B cell (primary cell): ENCODE measurements at regions not wholly inside any gene's neighbourhood (a gene's known extent, or its start where the extent isn't known, plus 50 kb on each side); places are given as distances from the start of the nearest gene placed in this dataset.

ENCODE experiments used
- ATAC-seq: fragments of 200-7000 bp; cut with Tn5 transposase; one replicate; pipeline ENCODE4 v1.10.0; 2021; ENCODE audit warnings: low read depth, mild to moderate bottlenecking, moderate number of reproducible peaks, moderate library complexity
- CTCF ChIA-PET: fragments of 350-600 bp; sonication (Branson Sonifier 250); formaldehyde crosslinking; loops from one replicate; lab custom pipeline; 2021; ENCODE audit warnings: antibody characterized with exemption, inconsistent platforms; lab: Charles Lee
- POLR2A ChIA-PET: fragments of 350-600 bp; sonication (Branson Sonifier 250); formaldehyde crosslinking; loops from one replicate; lab custom pipeline; 2021; ENCODE audit warnings: antibody characterized with exemption; lab: Charles Lee
- DNase-seq: peaks from one replicate; pipeline ENCODE4 v3.0.0; 2013
- H2AFZ ChIP-seq: 2 replicates; pipeline ENCODE4 v1.6.1; 2012; ENCODE audit warnings: mild to moderate bottlenecking, low read depth, low read length; ENCODE audit not compliant: insufficient read depth, poor library complexity, severe bottlenecking
- H3K27ac ChIP-seq, 2 donors: 1 replicate in 1 of 2; 2 replicates in 1 of 2; pipeline ENCODE4 v1.5.1; 2012 to 2013; ENCODE audit warnings: low read length in 2 of 2, mild to moderate bottlenecking in 2 of 2, moderate library complexity in 1 of 2
- H3K27me3 ChIP-seq, 4 experiments: fragments of 200-600 bp in 1 of 4; sonication (generic) in 1 of 4; replicated peaks in 1 of 4; 1 replicate in 2 of 4; 2 replicates in 2 of 4; pipeline versions ENCODE4 v1.6.1 to v1.7.0; 2013 to 2016; ENCODE audit warnings: low read length in 3 of 4, mild to moderate bottlenecking in 2 of 4, mixed read lengths in 1 of 4, moderate library complexity in 1 of 4; ENCODE audit not compliant: insufficient read depth in 4 of 4, control insufficient read depth in 3 of 4; ENCODE audit errors: control extremely low read depth in 1 of 4
- H3K36me3 ChIP-seq, 2 experiments: replicated peaks in 1 of 2; 1 replicate in 1 of 2; 2 replicates in 1 of 2; pipeline versions ENCODE4 v1.6.1 to v1.7.1; 2013; ENCODE audit warnings: low read length in 1 of 2; ENCODE audit not compliant: insufficient read depth in 2 of 2, control insufficient read depth in 1 of 2; ENCODE audit errors: control extremely low read depth in 1 of 2, extremely low read depth in 1 of 2
- H3K4me1 ChIP-seq, 2 donors: fragments of 200-600 bp in 1 of 2; sonication (generic) in 1 of 2; 1 replicate in 1 of 2; 2 replicates in 1 of 2; pipeline versions ENCODE4 v1.5.1 to v1.6.1; 2013 to 2017; ENCODE audit warnings: low read length in 2 of 2; ENCODE audit not compliant: control insufficient read depth in 2 of 2, insufficient read depth in 2 of 2
- H3K4me2 ChIP-seq: replicated peaks from 2 replicates; pipeline ENCODE3; 2012; ENCODE audit warnings: mild to moderate bottlenecking, low read depth, low read length; ENCODE audit not compliant: poor library complexity, severe bottlenecking
- H3K4me3 ChIP-seq, 5 experiments: fragments of 200-600 bp in 1 of 5; sonication (generic) in 1 of 5; 1 replicate in 3 of 5; 2 replicates in 2 of 5; pipeline versions ENCODE4 v1.5.1 to v1.7.0; 2011 to 2016; ENCODE audit warnings: low read length in 4 of 5, mild to moderate bottlenecking in 4 of 5, low read depth in 2 of 5, control low read depth in 1 of 5, moderate library complexity in 1 of 5; ENCODE audit not compliant: insufficient read depth in 1 of 5; ENCODE audit errors: control extremely low read depth in 1 of 5, extremely low read depth in 1 of 5
- H3K79me2 ChIP-seq: fragments of 200-600 bp; sonication (generic); one replicate; pipeline ENCODE4 v1.6.0; 2016; ENCODE audit warnings: low read length; ENCODE audit not compliant: control insufficient read depth, insufficient read depth
- H3K9ac ChIP-seq: fragments of 200-600 bp; sonication (generic); 2 replicates; pipeline ENCODE4 v1.6.1; 2017; ENCODE audit warnings: mild to moderate bottlenecking, low read length, moderate library complexity
- H3K9me3 ChIP-seq, 3 donors: one replicate each; pipeline versions ENCODE4 v1.6.1 to v1.7.1; 2013; ENCODE audit warnings: low read length in 2 of 3; ENCODE audit not compliant: control insufficient read depth in 2 of 3, insufficient read depth in 1 of 3; ENCODE audit errors: control extremely low read depth in 1 of 3
- H4K20me1 ChIP-seq: 2 replicates; pipeline ENCODE4 v1.6.0; 2012; ENCODE audit warnings: mild to moderate bottlenecking, low read length; ENCODE audit not compliant: insufficient read depth, control insufficient read depth, poor library complexity, severe bottlenecking
- H3K27ac Mint-ChIP-seq: one replicate; pipeline ENCODE4 v1.8.0; 2021; ENCODE audit warnings: mixed read lengths
- H3K27me3 Mint-ChIP-seq: one replicate; pipeline ENCODE4 v1.8.0; 2021; ENCODE audit warnings: mixed read lengths
- H3K4me1 Mint-ChIP-seq: one replicate; pipeline ENCODE4 v1.8.0; 2021; ENCODE audit warnings: mixed read lengths
- H3K4me3 Mint-ChIP-seq: one replicate; pipeline ENCODE4 v1.8.0; 2021; ENCODE audit warnings: mixed read lengths
- H3K9me3 Mint-ChIP-seq: one replicate; pipeline ENCODE4 v1.8.0; 2022; ENCODE audit warnings: mixed read lengths; ENCODE audit not compliant: insufficient read depth
- EZH2 ChIP-seq: IDR thresholded peaks from 2 replicates; pipeline ENCODE4 v1.6.1; 2012; ENCODE audit warnings: borderline replicate concordance, low read depth, mild to moderate bottlenecking, moderate library complexity, low read length; ENCODE audit not compliant: insufficient read depth, poor library complexity, severe bottlenecking
- WGBS: methylation state at CpG from one replicate; pipeline ENCODE4 v1.1.5; 2013; ENCODE audit warnings: missing lambda C conversion rate; ENCODE audit not compliant: insufficient coverage; 5-methylcytosine and 5-hydroxymethylcytosine counted together
- intact Hi-C: fragments of 100-400 bp; cut with micrococcal nuclease; formaldehyde crosslinking; loops from one replicate; pipeline ENCODE4 v1.10.0; 2022
- TF ChIP-seq, protein P1 (sequence below): fragments of 200-600 bp; IDR thresholded peaks from one replicate; pipeline ENCODE4 v1.8.0; 2022; ENCODE audit warnings: antibody characterized with exemption, mild to moderate bottlenecking

DNA sequence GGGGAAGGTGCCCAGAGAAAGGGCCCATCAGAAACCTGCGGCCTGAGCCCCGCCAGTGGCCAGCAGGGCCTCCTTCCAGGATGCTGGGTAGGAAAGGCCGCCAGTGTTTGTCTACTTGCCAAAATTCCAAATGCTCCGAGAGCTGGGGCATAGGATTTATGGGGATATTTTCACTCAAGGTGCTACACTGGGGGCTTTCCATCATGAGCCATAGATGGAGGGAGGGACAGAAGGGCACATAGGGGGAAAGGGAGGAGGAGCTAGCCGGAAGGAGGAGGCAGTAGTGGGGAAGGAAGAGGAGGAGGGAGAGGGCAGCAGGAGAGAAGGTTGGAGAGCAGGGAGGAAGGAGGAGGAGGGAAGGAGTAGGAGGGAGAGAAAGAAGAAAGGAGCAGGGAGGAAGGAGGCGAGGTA lies 494.7 kb upstream of the PROK2 start:
- H3K27ac Mint-ChIP-seq: no peak overlapping the region
- Histone ChIP-seq H4K20me1 (no peaks in the 10 kb centered on the region), H3K4me3 (no peak overlapping the region), H3K4me1 (peaks cover 21 to 29% of the 10 kb centered on the region in 2 donors), H3K36me3 (no peaks in the 10 kb centered on the region), H3K9me3 (peaks cover 0 to 29% (median 24%) of the 10 kb centered on the region in 3 donors), H2AFZ (no peak overlapping the region), H3K79me2 (no peaks in the 10 kb centered on the region), H3K4me2 (no peak overlapping the region), H3K9ac (no peak overlapping the region), H3K27ac (no peak overlapping the region), H3K27me3 (no peaks in the 10 kb centered on the region)
- H3K4me3 Mint-ChIP-seq: no peak overlapping the region
- peaks cover 6% of the 10 kb centered on the region for H3K27me3 Mint-ChIP-seq
- H3K4me1 Mint-ChIP-seq: peaks cover 32% of the 10 kb centered on the region
- DNase-seq (no peak), ATAC-seq (no peak)
- ChIA-PET CTCF (interaction anchor here (0.5 to 0.6 kb wide), 2 partner anchors 259 to 999 kb away, joined by 3 read pairs; no protein-coding TSS in a partner anchor), POLR2A (no interaction called here)
- H3K9me3 Mint-ChIP-seq: peaks cover 12% of the 10 kb centered on the region
- intact Hi-C loops: no loop called here
- TF ChIP-seq, protein P1, sequence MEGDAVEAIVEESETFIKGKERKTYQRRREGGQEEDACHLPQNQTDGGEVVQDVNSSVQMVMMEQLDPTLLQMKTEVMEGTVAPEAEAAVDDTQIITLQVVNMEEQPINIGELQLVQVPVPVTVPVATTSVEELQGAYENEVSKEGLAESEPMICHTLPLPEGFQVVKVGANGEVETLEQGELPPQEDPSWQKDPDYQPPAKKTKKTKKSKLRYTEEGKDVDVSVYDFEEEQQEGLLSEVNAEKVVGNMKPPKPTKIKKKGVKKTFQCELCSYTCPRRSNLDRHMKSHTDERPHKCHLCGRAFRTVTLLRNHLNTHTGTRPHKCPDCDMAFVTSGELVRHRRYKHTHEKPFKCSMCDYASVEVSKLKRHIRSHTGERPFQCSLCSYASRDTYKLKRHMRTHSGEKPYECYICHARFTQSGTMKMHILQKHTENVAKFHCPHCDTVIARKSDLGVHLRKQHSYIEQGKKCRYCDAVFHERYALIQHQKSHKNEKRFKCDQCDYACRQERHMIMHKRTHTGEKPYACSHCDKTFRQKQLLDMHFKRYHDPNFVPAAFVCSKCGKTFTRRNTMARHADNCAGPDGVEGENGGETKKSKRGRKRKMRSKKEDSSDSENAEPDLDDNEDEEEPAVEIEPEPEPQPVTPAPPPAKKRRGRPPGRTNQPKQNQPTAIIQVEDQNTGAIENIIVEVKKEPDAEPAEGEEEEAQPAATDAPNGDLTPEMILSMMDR: no peak
- no peak for TF ChIP-seq EZH2
- WGBS: 98% methylated on average over 5 of the region's 6 CpGs

GRCh38 chr3:72279068-72279604 lies 494.2 kb upstream of the PROK2 start:
- DNase-seq (no peak), ATAC-seq (no peak)
- Mint-ChIP-seq H3K27me3 (peaks cover 6% of the 10 kb centered on the region), H3K9me3 (peaks cover 12% of the 10 kb centered on the region), H3K4me1 (peaks cover 37% of the 10 kb centered on the region), H3K4me3 (no peak overlapping the region), H3K27ac (no peak overlapping the region)
- no peak overlapping the region for H2AFZ ChIP-seq
- no peak overlapping the region for H3K9ac ChIP-seq
- H3K4me3 ChIP-seq: no peak overlapping the region
- no CpG with 5 or more reads among the region's 3 CpGs for WGBS
- ChIA-PET CTCF (interaction anchor here (0.6 kb wide), 1 partner anchor 259 kb away, joined by 3 read pairs; no protein-coding TSS in a partner anchor), POLR2A (no interaction called here)
- no peaks in the 10 kb centered on the region for H3K27me3 ChIP-seq
- H3K4me2 ChIP-seq: no peak overlapping the region
- no peaks in the 10 kb centered on the region for H4K20me1 ChIP-seq
- TF ChIP-seq, protein P1: no peak
- no peak for TF ChIP-seq EZH2
- H3K79me2 ChIP-seq: no peaks in the 10 kb centered on the region
- H3K9me3 ChIP-seq: peaks cover 0 to 29% (median 22%) of the 10 kb centered on the region in 3 donors
- intact Hi-C loops: no loop called here
- no peaks in the 10 kb centered on the region for H3K36me3 ChIP-seq
- H3K27ac ChIP-seq: no peak overlapping the region
- H3K4me1 ChIP-seq: peaks cover 26 to 34% of the 10 kb centered on the region in 2 donors
